Mucosa of rectum (tissue), 2 donors: ENCODE measurements at regions not wholly inside any gene's neighbourhood (a gene's known extent, or its start where the extent isn't known, plus 50 kb on each side); places are given as distances from the start of the nearest gene placed in this dataset.
"Not testable (repeated sequence)": the region's sequence is repeated elsewhere in the genome, so short reads cannot be mapped to it uniquely, and the experiment has no call there.

ENCODE experiments used
- H3K27ac ChIP-seq, 2 donors: one replicate each; pipeline ENCODE4 v1.7.0; 2013; ENCODE audit warnings: inconsistent platforms in 2 of 2, low read depth in 2 of 2, low read length in 2 of 2
- H3K27me3 ChIP-seq, 2 donors: one replicate each; pipeline ENCODE4 v1.7.0; 2013; ENCODE audit warnings: low read length in 2 of 2; ENCODE audit not compliant: control insufficient read depth in 2 of 2, insufficient read depth in 2 of 2
- H3K36me3 ChIP-seq, 2 donors: one replicate each; pipeline ENCODE4 v1.7.0; 2013; ENCODE audit warnings: low read length in 2 of 2; ENCODE audit not compliant: control insufficient read depth in 2 of 2, insufficient read depth in 2 of 2
- H3K4me1 ChIP-seq, 2 donors: one replicate each; pipeline ENCODE4 v1.7.0; 2013; ENCODE audit warnings: low read length in 2 of 2, mild to moderate bottlenecking in 1 of 2; ENCODE audit not compliant: control insufficient read depth in 2 of 2, insufficient read depth in 2 of 2
- H3K4me3 ChIP-seq, 2 donors: one replicate each; pipeline ENCODE4 v1.7.0; 2013; ENCODE audit warnings: low read length in 2 of 2
- H3K9ac ChIP-seq, 2 donors: one replicate each; pipeline ENCODE4 v1.7.0; 2013; ENCODE audit warnings: low read length in 2 of 2, low read depth in 1 of 2, mild to moderate bottlenecking in 1 of 2
- H3K9me3 ChIP-seq, 2 donors: one replicate each; pipeline ENCODE4 v1.7.0; 2013; ENCODE audit warnings: low read length in 2 of 2; ENCODE audit not compliant: control insufficient read depth in 2 of 2
- donor health status: healthy.
- donor health status: Normal muscosa, but diverticular disease.

GRCh38 chr6:11943060-11943459 lies 69.1 kb upstream of the HIVEP1 start:
- Histone ChIP-seq H3K27me3 (no peaks in the 10 kb centered on the region), H3K9me3 (no peaks in the 10 kb centered on the region), H3K4me3 (no peak overlapping the region), H3K4me1 (peaks cover 3 to 5% of the 10 kb centered on the region in 2 donors), H3K9ac (no peak overlapping the region), H3K36me3 (no peaks in the 10 kb centered on the region), H3K27ac (no peak overlapping the region)

GRCh38 chr6:11942185-11942864 lies 69.8 kb upstream of the HIVEP1 start:
- peaks cover 3 to 5% of the 10 kb centered on the region in 2 donors for H3K4me1 ChIP-seq
- H3K4me3 ChIP-seq = no peak overlapping the region
- H3K9me3 ChIP-seq = no peaks in the 10 kb centered on the region
- H3K27ac ChIP-seq = no peak overlapping the region
- no peaks in the 10 kb centered on the region for H3K27me3 ChIP-seq
- H3K9ac ChIP-seq = no peak overlapping the region
- H3K36me3 ChIP-seq = no peaks in the 10 kb centered on the region

- not testable (repeated sequence) for H3K27me3 ChIP-seq, H3K9ac ChIP-seq, H3K4me3 ChIP-seq, H3K36me3 ChIP-seq, H3K4me1 ChIP-seq, H3K27ac ChIP-seq, H3K9me3 ChIP-seq
These were observed 71.5 kb upstream of the HIVEP1 start for GRCh38 chr6:11940532-11941166.

- Histone ChIP-seq H3K27me3 (no peaks in the 10 kb centered on the region), H3K9ac (peak overlapping the region in 1 of 2 donors; percentile 34), H3K9me3 (no peaks in the 10 kb centered on the region), H3K36me3 (no peaks in the 10 kb centered on the region), H3K4me1 (peaks cover 3 to 5% of the 10 kb centered on the region in 2 donors), H3K27ac (no peak overlapping the region), H3K4me3 (peak overlapping the region in 1 of 2 donors; percentile 50)
These were observed 73.7 kb upstream of the HIVEP1 start for GRCh38 chr6:11938285-11938890.

GRCh38 chr6:11934638-11935037 lies 77.5 kb upstream of the HIVEP1 start:
- Histone ChIP-seq H3K27ac (no peak overlapping the region), H3K36me3 (no peaks in the 10 kb centered on the region), H3K4me1 (peaks cover 3 to 5% of the 10 kb centered on the region in 2 donors), H3K9ac (no peak overlapping the region), H3K27me3 (no peaks in the 10 kb centered on the region), H3K4me3 (no peak overlapping the region), H3K9me3 (no peaks in the 10 kb centered on the region)

- not testable (repeated sequence) for H3K36me3 ChIP-seq, H3K9ac ChIP-seq, H3K27ac ChIP-seq, H3K27me3 ChIP-seq, H3K9me3 ChIP-seq, H3K4me1 ChIP-seq, H3K4me3 ChIP-seq
These were observed 79.2 kb upstream of the HIVEP1 start for GRCh38 chr6:11932892-11933291.

GRCh38 chr6:11931296-11932035 lies 80.6 kb upstream of the HIVEP1 start:
- H3K27ac ChIP-seq = no peak overlapping the region
- no peak overlapping the region for H3K9ac ChIP-seq
- H3K4me3 ChIP-seq = no peak overlapping the region
- no peaks in the 10 kb centered on the region for H3K36me3 ChIP-seq
- H3K27me3 ChIP-seq = no peaks in the 10 kb centered on the region
- no peaks in the 10 kb centered on the region for H3K4me1 ChIP-seq
- H3K9me3 ChIP-seq = no peaks in the 10 kb centered on the region

GRCh38 chr6:11930834-11931233 lies 81.3 kb upstream of the HIVEP1 start:
- H3K4me1 ChIP-seq, H3K36me3 ChIP-seq, H3K27ac ChIP-seq, H3K9me3 ChIP-seq, H3K4me3 ChIP-seq, H3K9ac ChIP-seq, H3K27me3 ChIP-seq: not testable (repeated sequence)

- Histone ChIP-seq H3K27ac (no peak overlapping the region), H3K9me3 (no peaks in the 10 kb centered on the region), H3K4me1 (no peaks in the 10 kb centered on the region), H3K4me3 (no peak overlapping the region), H3K36me3 (no peaks in the 10 kb centered on the region), H3K9ac (no peak overlapping the region), H3K27me3 (no peaks in the 10 kb centered on the region)
These were observed 81.9 kb upstream of the HIVEP1 start for GRCh38 chr6:11930240-11930639.

GRCh38 chr6:11929241-11929835 lies 82.8 kb upstream of the HIVEP1 start:
- H3K36me3 ChIP-seq = no peaks in the 10 kb centered on the region
- H3K9ac ChIP-seq = no peak overlapping the region
- H3K27ac ChIP-seq = no peak overlapping the region
- H3K9me3 ChIP-seq = no peaks in the 10 kb centered on the region
- H3K4me3 ChIP-seq = no peak overlapping the region
- no peaks in the 10 kb centered on the region for H3K27me3 ChIP-seq
- no peaks in the 10 kb centered on the region for H3K4me1 ChIP-seq
